Osteocyte (in vitro differentiated cells): ENCODE measurements at regions not wholly inside any gene's neighbourhood (a gene's known extent, or its start where the extent isn't known, plus 50 kb on each side); places are given as distances from the start of the nearest gene placed in this dataset.

Experiments
- DNase-seq: peaks from one replicate; pipeline ENCODE4 v3.0.0; 2021; ENCODE audit warnings: mixed read lengths; ENCODE audit not compliant: unreplicated experiment; ENCODE audit errors: extremely low spot score
- H3K27ac Mint-ChIP-seq: one replicate; pipeline ENCODE4 v1.8.0; 2021; ENCODE audit warnings: mild to moderate bottlenecking, mixed read lengths; ENCODE audit not compliant: unreplicated experiment
- H3K27me3 Mint-ChIP-seq: one replicate; pipeline ENCODE4 v1.8.0; 2021; ENCODE audit warnings: mixed read lengths; ENCODE audit not compliant: unreplicated experiment
- H3K36me3 Mint-ChIP-seq: one replicate; pipeline ENCODE4 v1.8.0; 2021; ENCODE audit warnings: mixed read lengths; ENCODE audit not compliant: unreplicated experiment
- H3K4me1 Mint-ChIP-seq: one replicate; pipeline ENCODE4 v1.8.0; 2021; ENCODE audit warnings: mixed read lengths; ENCODE audit not compliant: unreplicated experiment
- H3K4me3 Mint-ChIP-seq: one replicate; pipeline ENCODE4 v1.8.0; 2021; ENCODE audit warnings: mild to moderate bottlenecking, moderate library complexity, mixed read lengths; ENCODE audit not compliant: unreplicated experiment
- H3K9me3 Mint-ChIP-seq: one replicate; pipeline ENCODE4 v1.8.0; 2021; ENCODE audit warnings: mixed read lengths; ENCODE audit not compliant: unreplicated experiment
- TF ChIP-seq, protein P1 (sequence below): fragments of 200-600 bp; sonication (generic); IDR thresholded peaks from 2 replicates; pipeline ENCODE4 v1.5.0; 2021; ENCODE audit warnings: antibody characterized with exemption, mild to moderate bottlenecking, moderate library complexity

DNA sequence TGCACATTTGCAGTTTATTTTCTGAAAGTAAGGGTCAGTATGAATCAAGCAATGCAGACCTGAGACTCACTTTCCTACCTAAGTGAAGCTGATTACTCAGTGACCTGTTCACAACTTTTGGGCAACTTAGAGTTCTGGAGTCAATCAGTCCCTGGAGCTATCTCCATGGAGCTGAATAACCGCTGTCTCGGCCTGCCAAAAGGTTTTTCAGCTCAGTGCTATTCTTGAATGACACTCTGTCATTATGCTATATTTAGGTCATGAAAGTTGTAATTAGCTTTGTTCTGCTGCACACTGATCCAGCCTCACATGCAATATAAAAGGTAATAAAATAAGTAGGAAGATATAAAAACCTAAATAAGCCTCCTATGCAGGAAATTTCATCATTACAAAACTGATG lies 356.0 kb downstream of the BMP2 start:
- no peak for DNase-seq
- Mint-ChIP-seq H3K27me3 (no peaks in the 10 kb centered on the region), H3K36me3 (no peaks in the 10 kb centered on the region), H3K4me3 (no peak overlapping the region), H3K9me3 (no peaks in the 10 kb centered on the region), H3K4me1 (no peaks in the 10 kb centered on the region), H3K27ac (no peak overlapping the region)
- TF ChIP-seq, protein P1, sequence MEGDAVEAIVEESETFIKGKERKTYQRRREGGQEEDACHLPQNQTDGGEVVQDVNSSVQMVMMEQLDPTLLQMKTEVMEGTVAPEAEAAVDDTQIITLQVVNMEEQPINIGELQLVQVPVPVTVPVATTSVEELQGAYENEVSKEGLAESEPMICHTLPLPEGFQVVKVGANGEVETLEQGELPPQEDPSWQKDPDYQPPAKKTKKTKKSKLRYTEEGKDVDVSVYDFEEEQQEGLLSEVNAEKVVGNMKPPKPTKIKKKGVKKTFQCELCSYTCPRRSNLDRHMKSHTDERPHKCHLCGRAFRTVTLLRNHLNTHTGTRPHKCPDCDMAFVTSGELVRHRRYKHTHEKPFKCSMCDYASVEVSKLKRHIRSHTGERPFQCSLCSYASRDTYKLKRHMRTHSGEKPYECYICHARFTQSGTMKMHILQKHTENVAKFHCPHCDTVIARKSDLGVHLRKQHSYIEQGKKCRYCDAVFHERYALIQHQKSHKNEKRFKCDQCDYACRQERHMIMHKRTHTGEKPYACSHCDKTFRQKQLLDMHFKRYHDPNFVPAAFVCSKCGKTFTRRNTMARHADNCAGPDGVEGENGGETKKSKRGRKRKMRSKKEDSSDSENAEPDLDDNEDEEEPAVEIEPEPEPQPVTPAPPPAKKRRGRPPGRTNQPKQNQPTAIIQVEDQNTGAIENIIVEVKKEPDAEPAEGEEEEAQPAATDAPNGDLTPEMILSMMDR = no peak

DNA sequence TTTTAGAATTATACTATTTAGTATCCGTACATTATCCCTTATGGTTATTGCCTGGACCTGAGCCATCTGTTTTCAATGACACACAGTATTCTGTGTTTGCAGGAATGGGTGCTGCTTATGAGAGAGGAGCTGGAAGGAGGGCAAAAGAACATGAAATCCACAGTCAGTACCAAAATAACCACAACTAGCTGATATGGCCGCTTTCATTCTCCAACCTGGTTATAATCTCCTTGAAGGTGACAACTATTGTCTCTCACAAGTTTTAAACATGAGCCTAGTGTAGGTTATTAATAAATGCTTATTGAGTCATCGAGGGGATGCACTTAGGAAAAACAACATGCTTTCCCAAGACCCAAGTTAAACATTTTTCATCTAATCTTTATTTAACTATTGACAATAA lies 356.6 kb downstream of the BMP2 start:
- Mint-ChIP-seq H3K27ac (no peak overlapping the region), H3K4me1 (no peaks in the 10 kb centered on the region), H3K9me3 (no peaks in the 10 kb centered on the region), H3K27me3 (no peaks in the 10 kb centered on the region), H3K4me3 (no peak overlapping the region), H3K36me3 (no peaks in the 10 kb centered on the region)
- no peak for DNase-seq
- TF ChIP-seq, protein P1 = no peak

DNA sequence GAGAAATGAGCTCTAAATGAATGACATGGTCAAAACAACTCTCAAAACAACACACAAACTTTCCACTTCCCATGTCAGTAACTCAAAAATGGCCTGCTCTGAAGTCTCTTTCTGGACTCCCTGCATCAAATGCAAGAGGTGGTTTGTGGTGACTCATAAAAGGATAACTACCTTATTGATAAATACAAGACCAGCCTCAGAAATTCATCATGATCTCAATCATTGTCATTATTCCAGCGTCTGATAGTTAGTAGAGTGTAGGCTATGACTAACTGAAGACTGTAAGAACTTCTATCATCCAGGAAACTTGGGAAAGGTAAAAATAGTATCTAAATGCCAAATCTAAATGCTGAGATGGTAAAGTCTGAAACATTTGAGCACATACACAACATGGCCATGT lies 369.4 kb downstream of the BMP2 start:
- Mint-ChIP-seq H3K9me3 (no peaks in the 10 kb centered on the region), H3K27ac (no peak overlapping the region), H3K4me3 (no peak overlapping the region), H3K27me3 (peaks cover 7% of the 10 kb centered on the region), H3K36me3 (no peaks in the 10 kb centered on the region), H3K4me1 (no peaks in the 10 kb centered on the region)
- no peak for DNase-seq
- TF ChIP-seq, protein P1 = no peak

DNA sequence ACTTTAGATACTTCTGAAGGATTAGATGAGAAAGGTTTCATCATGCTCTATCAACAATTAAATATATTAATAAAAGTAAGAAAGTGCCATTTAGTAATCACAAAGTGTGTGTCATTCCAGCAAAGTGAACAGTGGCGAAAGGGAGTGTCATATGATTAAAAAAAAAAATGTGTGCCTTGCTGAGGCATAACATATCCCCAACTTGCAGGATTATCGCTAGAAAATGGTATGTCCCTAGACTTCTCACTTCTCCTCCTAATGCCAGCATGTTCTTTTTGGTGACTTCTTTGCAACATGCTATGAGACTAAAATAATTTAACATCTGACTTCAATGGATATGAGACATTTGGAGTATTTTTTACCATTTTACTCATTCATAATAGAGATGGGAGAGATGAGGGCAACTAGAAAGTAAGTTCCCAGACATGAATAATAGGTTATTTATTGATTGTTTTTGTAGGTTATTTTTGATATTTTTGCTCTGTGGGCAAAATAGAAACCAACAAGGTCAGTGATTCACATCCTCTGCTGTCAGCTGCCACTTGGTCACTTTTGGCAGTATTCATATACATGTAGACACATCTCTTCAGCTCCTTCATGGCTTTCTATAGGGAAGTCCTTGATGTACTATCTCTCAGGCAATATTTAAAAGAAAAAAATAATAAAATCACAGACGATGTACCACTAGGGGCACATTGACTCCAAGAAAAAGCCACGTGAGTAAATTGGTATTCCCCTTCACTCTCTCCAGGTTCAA lies 370.1 kb downstream of the BMP2 start:
- H3K36me3 Mint-ChIP-seq = no peaks in the 10 kb centered on the region
- no peak overlapping the region for H3K27ac Mint-ChIP-seq
- TF ChIP-seq, protein P1 = no peak
- H3K27me3 Mint-ChIP-seq = peaks cover 4% of the 10 kb centered on the region
- H3K4me1 Mint-ChIP-seq = no peaks in the 10 kb centered on the region
- no peak for DNase-seq
- H3K4me3 Mint-ChIP-seq = no peak overlapping the region
- H3K9me3 Mint-ChIP-seq = no peaks in the 10 kb centered on the region

DNA sequence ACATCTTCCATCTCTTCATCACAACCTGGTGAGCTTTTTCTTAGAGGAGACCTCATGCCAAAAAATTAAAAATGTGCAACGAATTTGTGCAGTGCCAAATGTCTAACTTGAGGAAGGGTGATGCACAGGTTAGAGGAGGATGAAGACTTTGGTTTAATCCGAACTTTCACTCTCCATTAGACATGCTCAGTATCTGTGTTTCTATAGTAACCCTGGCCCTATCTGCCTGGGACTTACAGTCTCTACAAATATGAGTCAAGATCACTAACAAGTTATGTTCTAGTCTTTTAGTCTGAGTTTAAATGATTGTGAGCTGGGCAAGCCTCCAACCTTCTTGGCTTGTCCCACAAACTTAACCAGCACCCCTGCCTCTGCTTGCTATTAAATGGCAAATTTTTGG lies 377.0 kb downstream of the BMP2 start:
- H3K27me3 Mint-ChIP-seq = no peaks in the 10 kb centered on the region
- H3K4me3 Mint-ChIP-seq = no peak overlapping the region
- H3K9me3 Mint-ChIP-seq = no peaks in the 10 kb centered on the region
- TF ChIP-seq, protein P1 = no peak
- H3K27ac Mint-ChIP-seq = no peak overlapping the region
- DNase-seq = no peak
- H3K36me3 Mint-ChIP-seq = no peaks in the 10 kb centered on the region
- no peaks in the 10 kb centered on the region for H3K4me1 Mint-ChIP-seq
